Fibroblast of skin of right biceps (primary cell): ENCODE measurements at regions not wholly inside any gene's neighbourhood (a gene's known extent, or its start where the extent isn't known, plus 50 kb on each side); places are given as distances from the start of the nearest gene placed in this dataset.

Experiments used
- DNase-seq: peaks from one replicate; pipeline ENCODE4 v3.0.0-alpha.2; 2013

DNA sequence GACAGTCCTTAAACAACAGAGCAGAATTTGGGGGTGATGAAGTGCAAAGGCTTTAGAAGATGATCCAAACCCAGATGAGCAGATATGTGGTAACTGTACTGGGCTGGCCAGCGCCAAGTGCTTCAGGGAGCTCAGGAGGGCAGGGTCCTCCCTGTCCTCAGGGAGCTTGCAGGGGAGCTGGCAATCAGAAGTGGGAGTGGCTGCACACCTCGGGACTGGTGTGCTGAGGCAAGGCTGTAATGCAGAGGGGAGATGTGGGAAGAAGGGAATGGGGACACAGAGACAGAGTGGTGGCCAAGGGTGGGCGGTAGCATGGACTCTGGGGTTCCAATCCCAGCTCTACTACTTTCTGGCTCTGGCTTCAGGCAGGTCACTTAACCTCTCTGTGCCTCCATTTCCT is 235.6 kb upstream of the NCAM1 start:
- DNase-seq: no peak

- no peak for DNase-seq
Observed at GRCh38 chr11:112727341-112727841, 233.8 kb upstream of the NCAM1 start.

- DNase-seq: no peak
Observed at GRCh38 chr11:112728288-112728687, 232.9 kb upstream of the NCAM1 start.

DNA sequence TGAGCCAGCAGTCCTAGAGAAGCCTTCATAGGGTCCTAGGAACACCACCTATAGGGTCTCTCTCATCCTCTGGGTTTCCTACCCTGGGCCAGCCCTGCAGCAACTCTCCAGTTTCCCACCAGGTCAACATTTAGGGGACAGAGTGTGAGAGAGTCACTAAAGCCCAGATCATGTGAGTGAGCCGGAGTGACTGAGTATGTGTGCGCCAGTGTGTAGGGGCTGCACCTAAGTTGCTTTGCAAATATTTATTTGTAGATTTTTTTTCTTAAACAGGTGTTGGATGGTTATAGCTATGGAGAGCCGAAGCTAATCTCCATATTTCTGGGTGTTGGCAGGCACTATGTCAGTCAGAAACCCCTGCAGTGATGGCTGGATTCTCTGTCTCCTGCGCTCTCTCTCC is 232.5 kb upstream of the NCAM1 start:
- DNase-seq: no peak

DNA sequence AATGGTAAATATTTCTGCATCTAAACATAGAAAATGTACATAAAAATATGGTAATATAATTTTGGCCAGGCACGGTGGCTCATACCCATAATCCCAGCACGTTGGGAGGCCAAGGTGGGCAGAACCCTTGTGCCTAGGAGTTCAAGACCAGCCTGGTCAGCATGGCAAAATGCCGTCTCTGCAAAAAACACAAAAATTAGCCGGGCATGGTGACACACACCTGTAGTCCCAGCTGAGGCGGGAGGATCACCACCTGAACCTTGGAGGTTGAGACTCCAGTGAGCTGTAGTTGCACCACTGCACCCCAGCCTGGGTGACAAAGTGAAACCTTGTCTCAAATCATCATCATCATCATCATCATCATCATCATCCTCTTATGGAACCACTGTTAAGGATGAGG is 230.6 kb upstream of the NCAM1 start:
- no peak for DNase-seq

DNA sequence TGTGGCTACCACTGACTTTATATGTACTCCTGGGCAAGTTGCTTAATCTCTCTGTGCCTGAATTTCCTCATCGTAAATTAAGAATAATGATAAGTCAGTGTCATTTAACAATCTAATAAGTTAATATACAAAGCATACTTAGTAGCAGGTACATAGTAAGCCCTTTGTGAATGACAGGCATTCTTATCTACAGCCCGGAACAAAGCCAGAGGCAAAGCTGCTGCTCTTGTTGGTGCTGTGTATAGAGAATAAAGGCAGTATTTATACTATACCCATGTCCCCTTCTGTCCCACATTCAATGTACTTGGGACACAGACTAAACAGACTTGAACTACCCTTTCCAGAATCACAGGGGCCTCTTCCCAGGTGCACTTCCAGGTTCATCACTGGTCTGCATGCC is 229.7 kb upstream of the NCAM1 start:
- no peak for DNase-seq

- DNase-seq: no peak
Observed at GRCh38 chr11:112732031-112732430, 229.2 kb upstream of the NCAM1 start.

DNA sequence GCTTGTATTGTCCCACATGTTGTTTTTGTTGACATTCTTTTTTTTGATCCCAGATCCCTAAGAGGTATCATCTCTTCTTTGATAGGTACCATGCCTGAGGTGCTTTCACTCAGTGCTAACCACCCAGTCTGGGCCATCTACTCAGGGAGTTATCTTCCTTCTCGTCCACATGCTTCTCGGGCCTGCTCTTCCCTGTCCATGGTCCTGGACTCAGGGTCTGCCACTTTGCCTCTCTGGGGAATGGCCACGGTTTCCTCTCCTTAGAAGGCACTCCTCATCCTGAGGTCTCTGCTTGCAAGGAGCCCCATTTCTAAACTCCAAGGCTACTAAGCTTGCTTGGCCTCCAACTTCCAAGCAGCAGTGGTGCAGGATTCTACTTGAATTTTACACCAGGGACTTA is 227.0 kb upstream of the NCAM1 start:
- DNase-seq: peak; percentile 54

DNA sequence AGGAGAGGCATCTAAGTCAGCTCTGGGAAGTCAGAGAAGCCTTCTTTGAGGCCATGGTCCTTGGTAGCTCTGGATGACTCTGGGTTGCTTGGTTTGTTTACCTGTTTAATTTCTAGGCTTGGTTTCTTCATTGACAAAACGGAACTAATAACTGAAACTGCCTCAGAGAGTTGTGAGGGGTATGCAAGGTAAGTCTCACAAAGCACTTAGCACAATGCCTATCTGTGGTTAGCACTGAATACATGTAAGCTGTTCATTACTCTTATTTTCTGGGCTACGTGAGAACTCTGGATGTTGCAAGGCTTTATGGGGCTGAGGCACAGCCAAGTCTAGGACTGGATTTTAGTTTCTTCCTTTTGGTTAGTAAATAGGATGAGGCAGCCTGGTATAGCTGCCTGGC is 225.8 kb upstream of the NCAM1 start:
- no peak for DNase-seq

DNA sequence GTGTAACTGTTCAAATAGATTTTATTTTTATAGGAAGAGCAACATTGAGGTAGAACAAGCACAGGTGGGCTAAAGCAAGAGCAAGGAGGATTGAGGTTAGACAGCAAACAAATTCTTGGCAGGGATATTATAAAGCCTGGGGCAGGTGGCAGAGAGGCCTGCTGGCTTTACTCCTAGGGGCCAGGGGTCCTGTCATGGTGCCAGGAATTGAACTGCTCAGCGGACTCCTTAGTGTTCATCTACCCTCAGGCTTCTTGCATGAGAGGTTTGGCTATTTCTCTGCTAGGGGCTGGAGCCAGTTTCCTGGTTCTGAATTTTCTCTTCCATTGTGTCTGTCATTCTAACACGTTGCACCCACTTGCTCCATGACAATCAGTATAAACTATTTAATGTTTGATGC is 217.2 kb upstream of the NCAM1 start:
- no peak for DNase-seq

DNA sequence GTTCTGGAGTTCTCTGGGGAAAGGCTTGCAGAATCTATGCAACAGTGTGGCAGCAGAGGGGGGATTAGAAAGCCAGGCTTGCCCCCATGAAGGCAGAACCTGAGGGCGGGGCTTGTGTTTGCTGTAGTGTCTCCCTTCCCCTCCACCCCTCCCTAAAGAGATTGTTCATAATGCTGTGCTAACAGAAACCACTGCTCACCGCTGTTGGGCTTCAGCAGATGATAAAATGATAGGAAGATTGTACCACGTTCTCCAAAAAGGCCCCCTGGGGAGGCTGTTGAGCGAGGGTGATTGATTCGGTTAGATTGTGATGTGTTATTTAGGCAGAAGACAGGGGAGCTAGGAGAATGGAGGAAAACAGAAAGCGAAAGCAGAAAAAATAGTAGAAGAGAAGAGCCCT is 215.2 kb upstream of the NCAM1 start:
- no peak for DNase-seq

DNA sequence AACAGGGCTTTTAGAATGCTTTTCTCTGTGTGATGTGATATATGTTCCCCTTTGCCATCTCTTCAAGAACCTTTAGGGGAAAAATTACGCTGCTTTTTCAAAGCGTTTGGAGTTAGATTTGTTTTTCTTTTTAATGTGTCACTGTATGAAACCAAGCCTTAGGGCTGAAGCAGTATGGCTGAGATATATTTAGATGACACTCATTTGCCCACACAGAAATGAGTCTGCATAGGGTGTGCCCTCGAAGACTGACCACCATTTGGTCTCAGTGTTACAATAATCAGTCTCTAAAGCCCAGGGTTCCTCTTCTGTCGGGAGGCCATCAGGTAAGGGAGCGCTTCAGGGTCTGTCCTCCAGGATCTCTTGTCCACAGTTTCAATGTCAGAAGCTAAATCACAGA is 213.0 kb upstream of the NCAM1 start:
- no peak for DNase-seq

- DNase-seq: no peak
Observed at GRCh38 chr11:112748713-112749543, 212.3 kb upstream of the NCAM1 start.

DNA sequence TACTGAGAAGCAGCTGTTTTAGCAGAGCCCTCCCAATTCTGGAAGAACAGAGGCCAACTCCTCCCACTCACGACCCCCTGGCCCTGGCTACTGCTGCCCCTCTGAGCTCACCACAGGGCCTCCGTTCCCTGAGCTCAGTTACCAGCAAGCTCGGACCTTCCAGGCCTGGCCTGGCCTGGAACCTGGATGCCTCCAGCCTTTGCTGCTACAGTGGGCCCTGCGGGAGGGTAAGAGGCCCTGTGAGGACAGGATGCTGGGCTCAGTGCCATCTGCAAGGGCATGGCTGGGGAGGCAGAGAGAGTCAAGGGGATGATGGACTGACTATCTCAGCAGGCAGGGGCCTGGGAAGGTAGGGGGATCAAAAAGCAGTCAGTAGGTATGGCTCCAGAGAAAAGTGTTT is 209.9 kb upstream of the NCAM1 start:
- no peak for DNase-seq

DNA sequence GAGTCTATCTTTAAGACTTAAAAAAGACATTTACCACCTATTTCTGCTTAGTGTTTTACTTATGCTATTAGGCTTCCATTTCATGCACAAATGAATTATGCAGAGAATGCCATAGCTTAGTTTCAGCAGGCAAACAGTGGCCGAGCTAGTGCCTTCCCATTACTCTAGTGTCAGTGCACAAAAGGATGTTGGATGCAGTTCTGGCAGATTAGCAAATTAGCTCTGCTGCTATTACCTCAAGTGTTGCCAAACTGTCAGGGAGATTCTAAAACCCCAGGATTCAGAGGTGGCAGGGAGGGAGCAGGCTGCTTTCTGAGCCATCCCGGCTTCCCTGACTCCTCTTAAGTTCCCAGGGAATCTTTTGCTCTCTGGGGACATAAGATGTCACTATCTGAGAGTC is 209.4 kb upstream of the NCAM1 start:
- DNase-seq: no peak

DNA sequence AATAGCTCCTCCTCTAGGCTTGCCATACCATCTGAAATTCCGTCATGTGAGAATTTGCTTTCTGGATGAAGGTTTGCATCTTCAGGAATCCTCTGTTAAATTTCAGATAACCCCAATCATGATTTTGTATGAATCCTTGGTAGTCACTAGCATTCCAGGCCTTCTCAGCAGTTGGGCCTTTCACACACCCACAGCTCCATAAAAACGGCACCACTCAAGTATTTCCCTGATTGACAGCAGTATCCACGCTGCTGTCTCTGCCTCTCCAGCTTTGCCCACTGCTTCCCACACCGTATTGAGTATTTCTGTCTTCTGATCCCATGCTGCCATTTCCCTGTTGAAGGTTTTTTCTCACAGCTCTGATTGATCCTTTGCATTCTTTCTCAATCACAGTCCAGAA is 208.7 kb upstream of the NCAM1 start:
- no peak for DNase-seq

- no peak for DNase-seq
Observed at GRCh38 chr11:112753706-112754105, 207.5 kb upstream of the NCAM1 start.

DNA sequence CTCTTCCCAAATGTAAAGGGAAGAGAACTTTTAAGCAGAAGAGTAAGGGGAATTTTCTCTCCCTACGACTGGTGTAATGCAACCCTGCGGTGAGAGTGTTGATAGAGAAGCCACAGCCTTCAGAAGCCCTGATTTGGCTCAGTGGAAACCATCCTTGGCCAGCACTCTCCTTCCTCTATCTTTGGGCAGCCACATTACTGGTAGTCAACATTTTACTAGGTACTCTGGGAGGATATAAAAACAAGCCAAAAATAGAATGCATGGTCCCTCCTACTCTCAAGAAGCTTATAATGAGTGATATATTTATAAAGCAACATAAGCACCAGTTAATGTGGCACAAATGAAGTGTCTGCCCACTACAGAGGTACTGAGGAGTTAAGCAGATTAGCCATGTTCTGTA is 201.8 kb upstream of the NCAM1 start:
- no peak for DNase-seq

GRCh38 chr11:112760396-112761059 is 200.7 kb upstream of the NCAM1 start:
- DNase-seq: no peak

GRCh38 chr11:112761911-112762706 is 199.1 kb upstream of the NCAM1 start:
- no peak for DNase-seq

- DNase-seq: no peak
Observed at GRCh38 chr11:112762707-112763090, 198.5 kb upstream of the NCAM1 start.

GRCh38 chr11:112765337-112765736 is 195.9 kb upstream of the NCAM1 start:
- no peak for DNase-seq

DNA sequence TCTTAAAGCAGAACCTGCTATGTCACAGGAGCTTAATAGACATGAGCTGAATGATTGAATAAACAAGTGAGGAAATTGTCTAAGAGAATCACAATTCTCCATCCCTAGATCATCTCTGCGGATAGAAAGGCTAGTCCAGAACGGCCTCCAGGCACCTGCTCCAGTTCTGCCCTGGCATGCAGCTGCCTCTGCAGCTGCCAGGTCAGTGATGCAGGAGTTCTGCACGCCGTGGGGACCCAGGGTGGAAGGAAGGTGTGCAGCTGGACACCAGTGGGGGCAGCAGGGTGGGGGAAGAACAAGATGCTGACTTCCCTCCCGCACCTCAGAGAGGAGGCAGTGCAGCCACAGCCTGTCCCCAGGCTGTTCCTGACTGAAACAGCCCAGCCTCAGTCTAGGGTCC is 192.1 kb upstream of the NCAM1 start:
- no peak for DNase-seq

- DNase-seq: no peak
Observed at GRCh38 chr11:112769584-112769983, 191.6 kb upstream of the NCAM1 start.
